ENCODE measurements at regions not wholly inside any gene's neighbourhood (a gene's known extent, or its start where the extent isn't known, plus 50 kb on each side); places are given as distances from the start of the nearest gene placed in this dataset.

GRCh38 chr9:110065532-110065931 is 142.4 kb downstream of the C9orf152 start:
- ChIA-PET CTCF (interaction anchor here (1.2 to 2.1 kb wide), 4 partner anchors 7 to 163 kb away, joined by 3 to 11 read pairs (median 5); no protein-coding TSS in a partner anchor), POLR2A (no interaction called here)
- DNase-seq (ENCODE audit: extremely low spot score), result no peak
- TF ChIP-seq CTCF (IDR thresholded peaks at IDR 0.05; ENCODE audit: control extremely low read depth, extremely low read depth, low read depth, missing control alignments), result no peak

- no peak for DNase-seq (ENCODE audit: extremely low spot score)
- POLR2A ChIA-PET, result no interaction called here
- CTCF ChIA-PET, result interaction anchor here (1.0 to 3.0 kb wide), 5 partner anchors 9 to 165 kb away, joined by 3 to 11 read pairs (median 3); no protein-coding TSS in a partner anchor
- no peak for TF ChIP-seq CTCF (IDR thresholded peaks at IDR 0.05; ENCODE audit: control extremely low read depth, extremely low read depth, low read depth, missing control alignments)
Measured at GRCh38 chr9:110066929-110067716, 140.8 kb downstream of the C9orf152 start.

GRCh38 chr9:110068212-110068611 is 139.7 kb downstream of the C9orf152 start:
- POLR2A ChIA-PET, result interaction anchor here (0.7 kb wide), 1 partner anchor 21 kb away, joined by 3 read pairs; no protein-coding TSS in a partner anchor

GRCh38 chr9:110069326-110070248 is 138.4 kb downstream of the C9orf152 start:
- no peak for TF ChIP-seq CTCF (IDR thresholded peaks at IDR 0.05; ENCODE audit: control extremely low read depth, extremely low read depth, low read depth, missing control alignments)
- ChIA-PET POLR2A (interaction anchor here (0.7 kb wide), 1 partner anchor 9 kb away, joined by 3 read pairs; no protein-coding TSS in a partner anchor), CTCF (interaction anchor here (1.0 to 3.2 kb wide), 6 partner anchors 9 to 166 kb away, joined by 3 to 32 read pairs (median 10); no protein-coding TSS in a partner anchor)
- no peak for DNase-seq (ENCODE audit: extremely low spot score)

More at GRCh38 chr9:110068212-110068611, 139.7 kb downstream of the C9orf152 start:
- no peak for TF ChIP-seq CTCF (IDR thresholded peaks at IDR 0.05; ENCODE audit: control extremely low read depth, extremely low read depth, low read depth, missing control alignments)
- CTCF ChIA-PET, result interaction anchor here (2.1 to 3.2 kb wide), 3 partner anchors 8 to 165 kb away, joined by 10 to 32 read pairs (median 10); no protein-coding TSS in a partner anchor
- DNase-seq (ENCODE audit: extremely low spot score), result no peak

- no peak for TF ChIP-seq CTCF (IDR thresholded peaks at IDR 0.05; ENCODE audit: control extremely low read depth, extremely low read depth, low read depth, missing control alignments)
- ChIA-PET POLR2A (no interaction called here), CTCF (interaction anchor here (0.9 to 3.4 kb wide), 8 partner anchors 11 to 170 kb away, joined by 3 to 14 read pairs (median 4); no protein-coding TSS in a partner anchor)
- no peak for DNase-seq (ENCODE audit: extremely low spot score)
Measured at GRCh38 chr9:110072597-110073355, 135.2 kb downstream of the C9orf152 start.
